ENCODE measurements at regions not wholly inside any gene's neighbourhood (a gene's known extent, or its start where the extent isn't known, plus 50 kb on each side); places are given as distances from the start of the nearest gene placed in this dataset.
"Not testable (repeated sequence)": the region's sequence is repeated elsewhere in the genome, so short reads cannot be mapped to it uniquely, and the experiment has no call there.

DNA sequence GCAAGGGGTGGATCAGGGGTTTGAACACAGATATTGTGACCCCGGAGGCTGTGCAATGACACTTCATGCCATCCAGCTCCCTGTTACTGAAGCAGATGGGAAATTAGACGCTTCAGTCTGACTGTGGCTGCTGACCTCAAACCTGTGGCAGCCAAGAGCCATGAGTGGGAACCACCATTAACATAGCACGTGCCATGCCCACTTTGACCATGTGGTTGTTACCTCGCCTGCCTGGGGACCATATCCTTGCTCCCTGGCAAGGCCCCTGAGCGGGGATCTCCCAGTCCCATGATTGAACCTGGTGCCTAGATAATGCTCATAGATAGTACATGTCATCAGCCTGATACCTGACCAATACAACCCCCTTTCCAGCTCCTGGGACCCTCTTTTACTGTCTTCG is 68.9 kb downstream of the CYP26B1 start:
- no peak for DNase-seq (ENCODE audit: low spot score)

DNA sequence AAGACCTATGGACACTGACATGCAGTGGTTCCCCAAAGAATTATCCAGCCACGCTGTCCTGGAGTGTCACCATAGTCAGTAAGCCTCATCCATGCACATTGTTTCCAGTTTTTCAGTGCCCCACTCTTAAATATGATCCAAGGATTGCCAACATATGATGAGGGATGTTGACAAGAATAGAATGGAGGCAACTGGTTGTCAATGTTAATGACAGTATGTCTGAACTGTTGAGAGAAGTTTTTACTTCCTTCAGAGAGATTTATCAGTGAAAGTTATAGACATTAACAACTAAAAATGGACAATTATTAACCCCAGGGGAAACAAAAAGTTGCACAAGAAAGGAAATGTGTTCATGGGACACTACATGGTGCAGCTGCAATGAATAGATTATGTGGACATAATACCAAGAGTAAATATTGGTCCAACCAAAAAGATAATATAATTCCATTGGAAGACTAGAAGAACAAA is 69.9 kb downstream of the CYP26B1 start:
- DNase-seq (ENCODE audit: low spot score): no peak

DNA sequence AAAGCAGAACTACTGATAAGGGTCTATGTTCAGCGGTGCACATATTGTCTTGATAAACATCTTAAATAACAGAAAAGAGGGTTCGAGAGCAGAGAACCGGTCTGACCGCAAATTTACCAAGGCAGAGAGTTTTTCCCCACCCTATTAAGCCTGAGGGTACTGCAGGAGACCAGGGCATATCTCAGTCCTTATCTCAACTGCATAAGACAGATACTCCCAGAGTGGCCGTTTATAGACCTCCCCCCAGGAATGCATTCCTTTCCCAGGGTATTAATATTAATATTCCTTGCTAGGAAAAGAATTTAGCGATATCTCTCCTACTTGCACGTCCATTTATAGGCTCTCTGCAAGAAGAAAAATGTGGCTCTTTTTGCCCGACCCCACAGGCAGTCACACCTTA is 74.3 kb downstream of the CYP26B1 start:
- not testable (repeated sequence) for DNase-seq (ENCODE audit: low spot score)

DNA sequence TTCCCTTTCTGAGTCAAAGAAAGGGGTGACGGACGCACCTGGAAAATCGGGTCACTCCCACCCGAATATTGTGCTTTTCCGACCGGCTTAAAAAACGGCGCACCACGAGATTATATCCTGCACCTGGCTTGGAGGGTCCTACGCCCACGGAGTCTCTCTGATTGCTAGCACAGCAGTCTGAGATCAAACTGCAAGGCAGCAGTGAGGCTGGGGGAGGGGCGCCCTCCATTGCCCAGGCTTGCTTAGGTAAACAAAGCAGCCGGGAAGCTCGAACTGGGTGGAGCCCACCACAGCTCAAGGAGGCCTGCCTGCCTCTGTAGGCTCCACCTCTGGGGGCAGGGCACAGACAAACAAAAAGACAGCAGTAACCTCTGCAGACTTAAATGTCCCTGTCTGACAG is 83.5 kb downstream of the CYP26B1 start:
- DNase-seq (ENCODE audit: low spot score): not testable (repeated sequence)

DNA sequence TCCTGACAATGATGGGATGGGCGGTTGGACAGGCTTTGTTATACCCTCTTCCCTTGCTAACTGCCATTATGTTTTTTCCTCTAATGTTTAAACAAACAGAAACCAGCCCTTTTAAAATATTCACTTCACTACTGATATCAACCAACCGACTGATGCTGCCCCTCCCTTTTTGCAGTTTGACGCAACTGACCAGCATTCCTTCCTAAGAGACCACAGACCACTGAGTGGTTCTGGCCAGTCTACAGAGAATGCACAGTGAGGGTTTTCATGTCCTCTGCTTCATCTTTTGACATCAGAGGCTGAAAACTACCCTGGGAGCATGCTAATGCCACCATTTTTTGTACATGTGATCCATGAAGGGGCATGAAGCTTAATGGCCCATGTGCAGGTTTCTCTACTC is 85.3 kb downstream of the CYP26B1 start:
- DNase-seq (ENCODE audit: low spot score): no peak

DNA sequence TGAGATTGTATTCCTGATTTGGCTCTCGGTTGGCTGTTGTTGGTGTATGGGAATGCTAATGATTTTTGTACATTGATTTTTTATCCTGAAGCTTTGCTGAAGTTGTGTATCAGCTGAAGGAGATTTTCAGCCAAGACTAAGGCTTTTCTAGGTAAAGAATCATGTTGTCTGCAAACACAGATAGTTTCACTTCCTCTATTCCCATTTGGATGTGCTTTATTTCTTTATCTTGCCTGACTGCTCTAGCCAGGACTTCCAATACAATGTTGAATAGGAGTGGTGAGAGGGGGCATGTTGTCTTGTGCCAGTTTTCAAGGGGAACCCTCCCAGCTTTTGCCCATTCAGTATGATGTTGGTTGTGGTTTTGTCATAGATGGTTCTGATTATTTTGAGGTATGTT is 90.4 kb downstream of the CYP26B1 start:
- no peak for DNase-seq (ENCODE audit: low spot score)

DNA sequence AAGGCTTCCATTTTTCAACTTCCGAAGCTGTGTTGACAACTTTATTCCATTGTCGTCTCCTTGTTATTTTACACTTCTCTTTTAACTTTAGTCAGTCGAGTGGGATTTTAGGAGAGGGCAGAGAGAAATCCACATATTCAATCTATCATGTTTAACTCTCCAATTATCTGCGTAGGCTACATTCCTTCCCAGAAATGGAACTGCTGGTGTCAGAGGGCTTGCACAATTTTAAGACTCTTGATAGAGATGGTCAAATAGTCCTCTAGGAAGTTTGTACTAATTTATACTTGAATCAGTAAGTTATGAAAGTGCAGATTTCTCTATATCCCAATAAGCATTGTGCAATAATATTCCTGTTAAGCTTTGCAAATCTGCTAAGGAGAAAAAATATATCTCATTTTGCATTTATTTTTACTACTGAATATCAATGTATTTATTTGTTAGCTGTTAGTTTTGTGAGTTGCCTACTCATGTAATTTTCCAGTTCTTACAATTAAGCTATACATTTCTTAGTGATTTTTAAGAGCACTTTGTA is 95.6 kb downstream of the CYP26B1 start:
- DNase-seq (ENCODE audit: low spot score): no peak

DNA sequence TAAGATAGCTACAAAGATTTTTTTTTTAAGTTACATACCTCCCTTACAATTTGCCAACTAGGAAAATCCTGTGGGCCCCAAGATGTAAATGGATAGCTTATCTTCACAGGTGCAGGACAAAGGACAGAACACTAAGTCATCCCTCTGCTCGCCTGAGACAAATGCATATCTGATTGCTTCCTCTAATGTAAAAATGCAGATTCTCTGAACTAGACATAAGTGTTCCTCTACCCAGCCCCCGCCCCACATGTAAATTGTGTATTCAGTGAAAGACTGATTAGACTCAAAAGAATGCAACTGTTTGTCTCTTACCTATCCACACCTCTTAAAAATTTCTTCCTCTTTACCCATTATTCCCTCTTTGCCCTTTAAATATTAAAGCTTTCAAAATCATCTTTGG is 96.5 kb downstream of the CYP26B1 start:
- DNase-seq (ENCODE audit: low spot score): no peak

DNA sequence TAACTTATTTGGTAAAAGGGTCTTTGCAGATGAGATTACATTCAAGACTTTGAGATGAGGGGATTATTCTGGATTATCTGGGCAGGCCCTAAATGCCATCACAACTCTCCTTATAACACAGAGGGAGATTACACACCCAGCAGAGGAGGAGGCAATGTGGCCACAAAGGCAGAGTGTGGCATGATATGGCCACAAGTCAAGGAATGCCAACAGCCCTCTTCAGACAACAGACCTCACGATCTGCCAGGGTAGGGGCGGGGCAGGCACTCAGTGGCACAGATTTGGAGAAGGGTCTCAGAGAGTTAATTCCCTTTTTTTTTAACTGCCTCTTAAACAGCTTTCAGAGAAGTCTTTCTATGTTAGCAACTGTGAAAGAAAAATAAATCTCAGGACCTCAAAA is 96.9 kb downstream of the CYP26B1 start:
- DNase-seq (ENCODE audit: low spot score): no peak

DNA sequence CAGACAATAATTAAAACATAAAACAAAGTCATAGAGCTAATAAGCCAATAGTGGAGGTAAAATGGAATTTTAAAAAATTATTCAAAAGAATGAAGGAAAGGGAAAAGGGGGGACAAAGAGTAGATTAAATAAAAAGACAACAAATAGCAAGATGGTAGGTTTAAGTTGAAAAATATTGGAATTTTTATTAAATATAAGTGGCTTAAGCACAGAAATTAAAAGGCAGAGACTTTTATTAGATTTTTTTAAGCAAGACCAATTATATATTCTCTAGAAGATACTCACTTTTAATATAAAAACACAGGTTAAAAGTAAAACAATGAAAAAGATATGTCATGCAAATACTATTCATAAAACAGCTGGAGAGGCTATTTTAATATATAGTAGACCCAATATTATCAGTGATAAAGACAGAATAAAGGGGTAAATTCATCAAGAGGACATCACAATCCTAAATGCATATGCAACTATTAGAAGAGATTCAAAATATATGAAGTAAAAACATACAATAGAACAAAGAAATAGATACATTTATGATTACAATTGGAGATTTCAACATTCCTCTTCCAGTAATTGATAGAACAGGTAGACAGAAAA is 98.7 kb downstream of the CYP26B1 start:
- no peak for DNase-seq (ENCODE audit: low spot score)

DNA sequence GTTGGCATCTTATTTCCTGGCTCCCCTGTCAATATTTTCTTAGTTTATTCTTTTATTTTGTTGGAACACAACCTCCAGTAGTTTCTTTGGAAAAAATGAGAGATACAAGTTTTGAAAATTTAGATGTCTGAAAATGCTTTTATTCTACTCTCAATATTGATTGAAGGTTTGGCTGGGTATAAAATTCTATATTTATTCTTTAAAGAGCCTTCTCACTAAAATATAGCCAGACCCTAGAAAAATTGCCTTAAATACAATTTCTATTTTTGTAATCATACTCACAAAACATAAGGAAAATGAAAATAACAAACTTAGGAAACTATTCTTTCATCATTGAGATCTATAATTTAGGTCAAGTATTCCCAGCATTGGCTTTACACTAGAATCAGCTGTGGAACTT is 103.7 kb downstream of the CYP26B1 start:
- DNase-seq (ENCODE audit: low spot score): no peak

DNA sequence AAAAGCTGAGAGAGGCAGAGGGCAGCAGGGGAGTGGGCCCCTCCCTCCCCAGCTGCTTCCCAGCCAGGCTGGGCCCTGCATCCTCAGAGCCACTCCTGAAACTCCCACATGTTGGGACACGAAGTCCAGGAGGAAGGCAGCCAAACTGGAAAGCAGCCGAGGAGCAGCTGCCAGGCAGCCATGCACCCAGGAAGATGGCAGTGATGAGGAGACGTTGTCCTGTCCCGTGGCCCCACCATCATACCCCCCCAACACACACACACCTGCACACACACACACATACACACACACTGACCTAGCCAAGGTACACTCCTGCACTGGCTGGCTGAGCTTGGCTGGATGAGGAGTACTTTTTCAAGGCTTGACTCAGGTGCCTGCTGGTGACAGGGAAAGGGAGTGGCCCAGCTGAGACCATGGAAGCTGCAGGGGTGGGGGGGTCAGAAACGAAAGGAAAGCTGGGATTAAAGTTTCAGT is 106.0 kb downstream of the CYP26B1 start:
- no peak for DNase-seq (ENCODE audit: low spot score)

DNA sequence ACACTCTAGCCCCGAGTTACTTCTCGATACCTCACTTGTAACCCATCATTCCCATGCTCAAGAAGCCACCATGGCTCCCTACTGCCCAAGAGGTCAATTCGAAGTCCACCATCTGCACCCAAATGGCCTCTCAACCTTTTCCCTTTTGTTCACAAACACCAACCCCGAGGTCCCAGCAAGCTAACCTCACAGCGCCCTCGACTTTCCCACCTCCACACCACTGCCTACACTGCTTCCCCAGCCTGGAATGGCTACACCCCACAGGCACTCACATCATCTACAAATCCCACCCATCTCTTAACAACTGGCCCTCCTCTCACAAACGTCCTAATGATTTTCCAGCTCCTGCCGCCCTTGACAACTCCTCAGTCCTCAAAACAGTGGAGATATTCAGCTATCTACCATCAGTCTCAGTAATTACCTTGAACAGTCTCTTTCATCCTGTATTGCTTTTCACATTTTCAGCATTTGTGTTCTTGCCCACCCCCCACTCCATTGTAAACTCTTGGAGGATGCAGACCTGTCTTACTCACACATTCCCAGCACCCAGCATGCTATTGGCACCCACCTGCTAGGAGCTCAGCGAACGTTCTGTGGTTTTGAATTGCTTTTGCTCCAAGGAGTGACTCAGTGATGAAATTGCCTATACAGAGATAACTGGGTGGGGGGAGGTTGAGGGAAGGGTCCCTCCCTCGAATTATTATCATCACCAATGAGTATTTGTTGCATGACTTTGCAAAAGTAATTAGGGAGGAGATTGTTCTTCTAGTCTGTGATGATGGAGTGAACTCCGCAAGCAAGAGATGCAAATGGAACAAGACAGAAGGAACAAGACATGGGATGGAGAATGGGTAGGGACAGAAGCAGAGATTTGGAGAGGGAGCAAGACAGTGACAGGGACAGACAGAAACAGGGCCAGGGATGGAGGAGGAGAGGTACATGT is 106.8 kb downstream of the CYP26B1 start:
- DNase-seq (ENCODE audit: low spot score): no peak

DNA sequence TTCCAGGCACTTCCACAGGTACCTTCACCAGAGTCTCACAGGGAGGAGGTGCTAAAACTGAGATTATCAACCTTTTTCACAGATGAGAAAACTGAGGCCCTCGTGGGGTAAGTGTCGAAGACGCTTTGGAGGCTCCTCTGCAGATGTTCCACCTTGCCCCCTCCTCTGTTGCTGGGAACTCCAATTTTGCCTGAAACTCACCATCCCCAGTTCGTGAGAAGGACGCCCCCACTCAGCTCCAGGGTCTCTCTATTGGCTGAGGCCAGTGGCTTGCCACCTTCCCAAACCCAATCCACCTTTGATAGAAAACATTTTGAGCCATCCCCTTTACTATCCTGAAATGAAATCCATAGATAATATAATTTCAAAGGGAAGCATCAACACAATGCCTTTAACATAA is 109.1 kb downstream of the CYP26B1 start:
- DNase-seq (ENCODE audit: low spot score): no peak

DNA sequence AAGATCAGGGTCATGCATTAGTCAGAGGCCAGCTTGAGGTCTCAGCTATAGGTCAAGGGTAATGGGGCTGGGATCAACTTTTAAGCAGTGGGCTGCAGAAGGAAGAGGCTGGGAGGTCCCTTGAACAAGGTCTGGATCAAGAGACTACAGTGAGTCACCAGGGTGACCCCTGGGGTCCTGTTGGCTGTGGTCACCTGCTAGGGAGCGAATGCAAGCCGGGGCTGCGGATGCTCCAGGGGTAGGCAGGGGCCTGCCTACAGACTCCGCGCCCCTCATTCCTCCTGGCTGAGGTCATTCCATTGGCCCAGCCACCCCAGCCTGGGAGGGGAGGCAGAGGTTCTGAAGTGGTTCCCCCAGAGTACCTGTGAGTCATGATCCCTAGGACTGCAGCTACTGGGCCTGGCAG is 110.4 kb downstream of the CYP26B1 start:
- no peak for DNase-seq (ENCODE audit: low spot score)

DNA sequence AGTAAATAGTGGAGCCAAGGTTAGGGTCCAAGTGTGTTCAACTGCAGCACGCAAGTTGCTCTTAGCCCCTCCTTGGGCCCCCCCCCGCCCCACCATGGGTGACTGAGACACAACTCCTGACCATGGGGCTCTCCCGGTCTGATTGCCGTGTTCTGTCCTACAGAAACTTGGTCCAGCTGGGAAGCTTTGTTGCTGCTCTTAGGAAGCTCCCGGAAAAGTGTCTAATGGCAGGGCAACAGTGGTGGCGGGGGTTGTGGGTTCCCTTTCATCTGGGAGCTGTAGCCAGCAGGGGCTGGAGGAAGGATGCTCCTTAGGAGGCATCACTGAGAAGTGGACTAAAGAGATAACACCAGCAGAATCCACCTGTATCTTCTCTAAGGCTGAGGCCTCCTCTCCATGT is 111.1 kb downstream of the CYP26B1 start:
- no peak for DNase-seq (ENCODE audit: low spot score)

DNA sequence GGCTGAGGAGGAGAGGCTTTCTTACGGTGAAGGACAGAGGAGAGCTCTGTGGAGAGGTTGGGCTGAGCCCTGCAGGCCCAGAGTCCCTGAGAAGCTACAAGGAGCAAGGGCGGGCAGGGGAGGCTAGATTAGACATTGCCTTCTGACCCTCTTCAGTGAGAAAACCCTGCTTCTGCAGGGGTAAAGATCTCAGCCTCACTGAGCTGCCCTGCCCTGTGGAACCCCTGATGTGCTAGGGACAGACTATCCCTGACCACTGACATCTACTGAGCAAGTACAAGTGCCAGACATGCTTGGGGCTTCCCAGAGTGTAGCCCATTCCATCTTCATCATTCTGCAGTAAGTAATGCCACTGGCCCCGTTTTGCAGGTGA is 111.5 kb downstream of the CYP26B1 start:
- DNase-seq (ENCODE audit: low spot score): no peak

DNA sequence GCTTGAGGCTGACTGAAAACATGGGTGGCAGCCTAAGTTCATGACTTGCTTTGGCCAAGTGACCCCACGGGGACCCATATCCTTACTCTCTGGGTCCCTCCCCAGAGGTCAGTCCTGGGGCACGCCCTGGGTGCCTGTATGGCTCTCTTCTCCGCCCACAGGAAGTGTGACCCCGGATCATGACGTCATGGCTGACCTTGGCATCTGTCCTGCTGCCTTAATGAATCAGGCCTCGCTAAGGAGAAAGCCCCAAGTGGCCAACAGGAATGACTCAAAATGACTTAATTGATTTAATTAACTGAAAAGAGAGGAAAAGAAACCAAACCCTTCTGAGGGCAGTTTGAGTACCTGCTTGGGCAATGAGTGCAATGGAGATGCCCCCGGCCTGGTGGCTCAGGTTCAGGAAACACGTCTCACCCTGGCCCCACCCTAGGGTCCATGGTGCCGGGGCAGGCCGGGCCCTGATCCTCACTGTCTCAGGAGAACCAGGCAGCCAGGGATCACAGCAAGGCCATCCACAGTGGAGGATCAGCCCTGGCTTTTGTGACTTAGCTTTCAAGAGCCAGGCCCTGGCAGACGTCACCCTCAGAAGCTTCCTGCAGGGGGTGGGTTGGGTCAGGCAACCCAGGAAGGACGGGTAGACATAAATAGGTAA is 112.0 kb downstream of the CYP26B1 start:
- DNase-seq (ENCODE audit: low spot score): no peak

DNA sequence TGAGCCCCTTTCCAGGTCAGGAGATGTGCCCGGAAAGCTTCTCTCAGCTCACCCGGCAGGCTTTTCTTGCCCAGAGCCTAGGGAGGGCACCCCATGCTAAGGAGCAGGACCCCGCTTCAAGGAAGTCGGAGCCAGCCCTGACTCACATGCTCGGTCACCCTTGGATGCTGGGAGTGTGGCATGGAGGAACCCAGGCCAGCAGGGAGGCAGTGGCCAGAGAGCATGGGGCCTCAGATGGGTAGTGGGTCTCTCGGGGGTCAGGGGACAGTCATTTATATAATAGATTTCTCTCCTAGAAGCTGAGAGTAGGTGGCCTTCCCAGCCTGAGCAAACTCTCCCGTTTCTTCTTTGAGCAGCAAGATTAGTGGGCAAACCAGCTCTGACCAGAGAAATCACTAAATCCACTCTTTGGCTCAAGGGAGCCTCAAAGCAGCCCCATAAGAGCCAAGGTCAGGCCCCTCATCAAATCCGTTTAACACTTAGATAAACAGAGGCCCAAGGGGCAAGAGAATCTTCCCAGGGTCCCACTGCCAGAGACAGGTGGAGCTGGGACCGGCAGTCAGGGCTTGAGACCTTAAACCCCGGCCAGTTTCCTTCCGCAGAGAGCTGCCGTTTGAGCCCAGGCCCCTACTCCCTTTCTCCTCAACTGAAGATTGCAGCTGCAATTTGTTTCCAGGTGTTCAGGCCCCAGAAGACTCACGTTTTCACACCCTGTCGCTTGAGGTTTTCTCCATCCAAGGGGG is 113.1 kb downstream of the CYP26B1 start:
- no peak for DNase-seq (ENCODE audit: low spot score)

DNA sequence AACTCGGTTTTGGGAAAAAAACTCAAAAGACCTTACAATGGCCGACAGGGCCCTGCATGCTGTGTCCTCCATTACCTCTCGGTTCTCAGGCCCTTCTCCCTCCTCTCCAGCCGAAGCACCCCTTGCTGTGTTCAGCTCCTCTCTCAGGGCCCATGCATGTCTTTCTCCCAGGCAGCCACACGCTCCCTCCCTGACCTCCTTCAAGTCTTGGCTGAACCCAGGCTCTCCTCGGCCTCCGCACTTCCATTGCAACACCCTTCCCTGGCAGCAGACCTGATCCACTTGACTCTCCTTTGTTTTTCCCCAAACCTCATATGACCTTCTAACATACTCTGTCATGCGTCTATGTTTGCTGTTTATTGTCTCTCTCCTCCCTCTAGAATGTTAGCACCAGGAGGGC is 114.0 kb downstream of the CYP26B1 start:
- DNase-seq (ENCODE audit: low spot score): no peak

DNA sequence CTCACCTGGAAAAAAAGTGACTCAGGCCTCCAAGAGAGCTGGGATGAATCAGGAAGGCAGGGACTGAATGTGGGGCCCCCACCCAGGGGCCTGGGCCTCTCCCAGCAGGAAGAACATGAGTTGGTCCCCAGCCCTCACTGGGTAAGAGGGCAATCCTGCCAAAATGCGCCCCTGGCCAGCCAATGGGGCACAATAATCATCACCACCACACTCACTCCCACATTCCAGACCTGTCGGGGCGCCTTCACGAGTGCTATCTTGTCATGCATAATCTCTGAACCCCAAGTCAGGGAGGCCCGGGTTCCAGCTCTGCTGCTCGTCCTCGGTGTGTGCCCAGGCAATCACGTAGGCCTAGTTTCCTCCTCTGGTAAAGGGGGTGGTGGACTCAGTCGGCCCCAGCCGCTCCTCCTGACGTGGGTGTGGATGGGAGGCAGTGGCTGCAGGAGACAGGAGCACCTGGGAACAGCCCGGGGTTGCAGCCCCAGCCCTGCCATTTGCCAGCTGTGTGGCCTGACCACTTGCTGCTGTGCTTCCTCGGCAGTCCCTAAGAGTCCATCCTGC is 115.1 kb downstream of the CYP26B1 start:
- no peak for DNase-seq (ENCODE audit: low spot score)

Measured in CD4-positive, alpha-beta T cell treated with Interleukin-2 at 100 ng/mL for 4 hours (primary cell).